ENCODE measurements at regions not wholly inside any gene's neighbourhood (a gene's known extent, or its start where the extent isn't known, plus 50 kb on each side); places are given as distances from the start of the nearest gene placed in this dataset.

- no peak for DNase-seq
- in situ Hi-C loops (cut with MboI; ENCODE audit: low pct_unique_long_range_greater_than_20kb, low sequenced_read_pairs), result no loop called here
Observed at GRCh38 chr2:6024784-6025183, 332.6 kb downstream of the SOX11 start.

- in situ Hi-C loops (cut with MboI; ENCODE audit: low pct_unique_long_range_greater_than_20kb, low sequenced_read_pairs), result no loop called here
- DNase-seq, result no peak
Observed at GRCh38 chr2:6025391-6025790, 333.2 kb downstream of the SOX11 start.

GRCh38 chr2:6027066-6027465 lies 334.9 kb downstream of the SOX11 start:
- in situ Hi-C loops (cut with MboI; ENCODE audit: low pct_unique_long_range_greater_than_20kb, low sequenced_read_pairs), result no loop called here
- DNase-seq, result no peak

- DNase-seq, result no peak
- in situ Hi-C loops (cut with MboI; ENCODE audit: low pct_unique_long_range_greater_than_20kb, low sequenced_read_pairs), result no loop called here
Observed at GRCh38 chr2:6031200-6031867, 339.1 kb downstream of the SOX11 start.

GRCh38 chr2:6036211-6036610 lies 344.0 kb downstream of the SOX11 start:
- in situ Hi-C loops (cut with MboI; ENCODE audit: low pct_unique_long_range_greater_than_20kb, low sequenced_read_pairs), result no loop called here
- no peak for DNase-seq

- in situ Hi-C loops (cut with MboI; ENCODE audit: low pct_unique_long_range_greater_than_20kb, low sequenced_read_pairs), result no loop called here
- no peak for DNase-seq
Observed at GRCh38 chr2:6043238-6043637, 351.1 kb downstream of the SOX11 start.

GRCh38 chr2:6052649-6053048 lies 360.5 kb downstream of the SOX11 start:
- DNase-seq, result no peak
- in situ Hi-C loops (cut with MboI; ENCODE audit: low pct_unique_long_range_greater_than_20kb, low sequenced_read_pairs), result no loop called here

GRCh38 chr2:6053743-6054142 lies 361.6 kb downstream of the SOX11 start:
- DNase-seq, result no peak
- in situ Hi-C loops (cut with MboI; ENCODE audit: low pct_unique_long_range_greater_than_20kb, low sequenced_read_pairs), result no loop called here

- no peak for DNase-seq
- in situ Hi-C loops (cut with MboI; ENCODE audit: low pct_unique_long_range_greater_than_20kb, low sequenced_read_pairs), result no loop called here
Observed at GRCh38 chr2:6054161-6054671, 362.0 kb downstream of the SOX11 start.

GRCh38 chr2:6060992-6061663 lies 368.9 kb downstream of the SOX11 start:
- in situ Hi-C loops (cut with MboI; ENCODE audit: low pct_unique_long_range_greater_than_20kb, low sequenced_read_pairs), result no loop called here
- no peak for DNase-seq

GRCh38 chr2:6064757-6065156 lies 372.6 kb downstream of the SOX11 start:
- DNase-seq, result no peak
- in situ Hi-C loops (cut with MboI; ENCODE audit: low pct_unique_long_range_greater_than_20kb, low sequenced_read_pairs), result no loop called here

- no peak for DNase-seq
- in situ Hi-C loops (cut with MboI; ENCODE audit: low pct_unique_long_range_greater_than_20kb, low sequenced_read_pairs), result no loop called here
Observed at GRCh38 chr2:6065703-6066102, 373.5 kb downstream of the SOX11 start.

- in situ Hi-C loops (cut with MboI; ENCODE audit: low pct_unique_long_range_greater_than_20kb, low sequenced_read_pairs), result no loop called here
- DNase-seq, result no peak
Observed at GRCh38 chr2:6067089-6067488, 374.9 kb downstream of the SOX11 start.

GRCh38 chr2:6067806-6068205 lies 375.6 kb downstream of the SOX11 start:
- in situ Hi-C loops (cut with MboI; ENCODE audit: low pct_unique_long_range_greater_than_20kb, low sequenced_read_pairs), result no loop called here
- DNase-seq, result no peak

- no peak for DNase-seq
- in situ Hi-C loops (cut with MboI; ENCODE audit: low pct_unique_long_range_greater_than_20kb, low sequenced_read_pairs), result no loop called here
Observed at GRCh38 chr2:6068429-6068828, 376.2 kb downstream of the SOX11 start.

- in situ Hi-C loops (cut with MboI; ENCODE audit: low pct_unique_long_range_greater_than_20kb, low sequenced_read_pairs), result no loop called here
- no peak for DNase-seq
Observed at GRCh38 chr2:6069381-6069780, 377.2 kb downstream of the SOX11 start.

GRCh38 chr2:6071519-6071918 lies 379.3 kb downstream of the SOX11 start:
- DNase-seq, result no peak
- in situ Hi-C loops (cut with MboI; ENCODE audit: low pct_unique_long_range_greater_than_20kb, low sequenced_read_pairs), result no loop called here

GRCh38 chr2:6072276-6072675 lies 380.1 kb downstream of the SOX11 start:
- in situ Hi-C loops (cut with MboI; ENCODE audit: low pct_unique_long_range_greater_than_20kb, low sequenced_read_pairs), result no loop called here
- DNase-seq, result no peak

GRCh38 chr2:6072768-6073167 lies 380.6 kb downstream of the SOX11 start:
- in situ Hi-C loops (cut with MboI; ENCODE audit: low pct_unique_long_range_greater_than_20kb, low sequenced_read_pairs), result no loop called here

GRCh38 chr2:6073191-6074088 lies 381.3 kb downstream of the SOX11 start:
- in situ Hi-C loops (cut with MboI; ENCODE audit: low pct_unique_long_range_greater_than_20kb, low sequenced_read_pairs), result no loop called here
- DNase-seq, result no peak

More at GRCh38 chr2:6072768-6073167, 380.6 kb downstream of the SOX11 start:
- no peak for DNase-seq
